Body of pancreas (tissue), 4 donors: ENCODE measurements at regions not wholly inside any gene's neighbourhood (a gene's known extent, or its start where the extent isn't known, plus 50 kb on each side); places are given as distances from the start of the nearest gene placed in this dataset.

Source experiments
- POLR2A ChIP-seq, 3 donors: fragments of 450-650 bp; IDR thresholded peaks; one replicate each; pipeline ENCODE4 v1.6.1; 2016; ENCODE audit warnings: antibody characterized with exemption in 3 of 3, mild to moderate bottlenecking in 2 of 3
- TF ChIP-seq, protein P1 (sequence below), 7 experiments: fragments of 450-650 bp in 4 of 7; fragments of 200-600 bp in 3 of 7; sonication (generic) in 3 of 7; IDR thresholded peaks; one replicate each; pipeline ENCODE4 v1.5.1; 2016 to 2019; ENCODE audit warnings: antibody characterized with exemption in 7 of 7

- TF ChIP-seq, protein P1, sequence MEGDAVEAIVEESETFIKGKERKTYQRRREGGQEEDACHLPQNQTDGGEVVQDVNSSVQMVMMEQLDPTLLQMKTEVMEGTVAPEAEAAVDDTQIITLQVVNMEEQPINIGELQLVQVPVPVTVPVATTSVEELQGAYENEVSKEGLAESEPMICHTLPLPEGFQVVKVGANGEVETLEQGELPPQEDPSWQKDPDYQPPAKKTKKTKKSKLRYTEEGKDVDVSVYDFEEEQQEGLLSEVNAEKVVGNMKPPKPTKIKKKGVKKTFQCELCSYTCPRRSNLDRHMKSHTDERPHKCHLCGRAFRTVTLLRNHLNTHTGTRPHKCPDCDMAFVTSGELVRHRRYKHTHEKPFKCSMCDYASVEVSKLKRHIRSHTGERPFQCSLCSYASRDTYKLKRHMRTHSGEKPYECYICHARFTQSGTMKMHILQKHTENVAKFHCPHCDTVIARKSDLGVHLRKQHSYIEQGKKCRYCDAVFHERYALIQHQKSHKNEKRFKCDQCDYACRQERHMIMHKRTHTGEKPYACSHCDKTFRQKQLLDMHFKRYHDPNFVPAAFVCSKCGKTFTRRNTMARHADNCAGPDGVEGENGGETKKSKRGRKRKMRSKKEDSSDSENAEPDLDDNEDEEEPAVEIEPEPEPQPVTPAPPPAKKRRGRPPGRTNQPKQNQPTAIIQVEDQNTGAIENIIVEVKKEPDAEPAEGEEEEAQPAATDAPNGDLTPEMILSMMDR (IDR thresholded peaks at IDR 0.05): no peak
- TF ChIP-seq POLR2A (IDR thresholded peaks at IDR 0.05): no peak
Measured at GRCh38 chr11:81253244-81253643, 1480.4 kb downstream of the FAM181B start.
